Ascending aorta (tissue), 2 donors: ENCODE measurements at regions not wholly inside any gene's neighbourhood (a gene's known extent, or its start where the extent isn't known, plus 50 kb on each side); places are given as distances from the start of the nearest gene placed in this dataset.

Experiments used
- DNase-seq, 2 donors: peaks; one replicate each; pipeline ENCODE4 v3.0.0-alpha.2; 2019; ENCODE audit warnings: low spot score in 2 of 2
- H3K27ac ChIP-seq, 2 donors: fragments of 200-600 bp; sonication (generic); one replicate each; pipeline ENCODE4 v1.5.1; 2016 to 2017; ENCODE audit warnings: mild to moderate bottlenecking in 1 of 2
- H3K27me3 ChIP-seq: fragments of 200-600 bp; sonication (generic); one replicate; pipeline ENCODE4 v1.5.1; 2017
- H3K36me3 ChIP-seq, 2 donors: fragments of 200-600 bp; sonication (generic); one replicate each; pipeline ENCODE4 v1.5.1; 2016
- H3K4me1 ChIP-seq, 2 donors: fragments of 200-600 bp; sonication (generic); one replicate each; pipeline ENCODE4 v1.5.1; 2016 to 2017; ENCODE audit warnings: mild to moderate bottlenecking in 1 of 2
- H3K4me3 ChIP-seq, 2 donors: fragments of 200-600 bp; sonication (generic); one replicate each; pipeline ENCODE4 v1.5.1; 2016 to 2017; ENCODE audit warnings: mild to moderate bottlenecking in 1 of 2
- H3K9me3 ChIP-seq, 2 donors: fragments of 200-600 bp; sonication (generic); one replicate each; pipeline ENCODE4 v1.5.1; 2016
- CTCF ChIP-seq, 3 experiments: fragments of 200-600 bp in 2 of 3; fragments of 450-650 bp in 1 of 3; sonication (generic) in 2 of 3; IDR thresholded peaks; one replicate each; pipeline ENCODE4 v1.5.1; 2016 to 2019; ENCODE audit warnings: antibody characterized with exemption in 3 of 3, mild to moderate bottlenecking in 1 of 3, moderate library complexity in 1 of 3
- intact Hi-C: fragments of 100-400 bp; cut with DNase I; formaldehyde crosslinking; loops from one replicate; pipeline ENCODE4 v1.15.1; 2023

GRCh38 chr2:217026161-217026560 lies 166.3 kb upstream of the TNP1 start:
- intact Hi-C loops, result no loop called here
- no peaks in the 10 kb centered on the region for H3K27me3 ChIP-seq
- no peak for DNase-seq
- H3K36me3 ChIP-seq, result no peaks in the 10 kb centered on the region
- TF ChIP-seq CTCF (IDR thresholded peaks at IDR 0.05), result no peak
- H3K4me3 ChIP-seq, result no peak overlapping the region
- H3K9me3 ChIP-seq, result no peaks in the 10 kb centered on the region
- H3K27ac ChIP-seq, result no peak overlapping the region
- no peaks in the 10 kb centered on the region for H3K4me1 ChIP-seq

- Histone ChIP-seq H3K4me3 (no peak overlapping the region), H3K9me3 (no peaks in the 10 kb centered on the region), H3K27ac (no peak overlapping the region), H3K27me3 (no peaks in the 10 kb centered on the region), H3K4me1 (no peaks in the 10 kb centered on the region), H3K36me3 (no peaks in the 10 kb centered on the region)
- no peak for DNase-seq
- no peak for TF ChIP-seq CTCF (IDR thresholded peaks at IDR 0.05)
- intact Hi-C loops, result no loop called here
These were observed 163.7 kb upstream of the TNP1 start for GRCh38 chr2:217023611-217024010.

- no peak overlapping the region for H3K27ac ChIP-seq
- peaks cover 0 to 10% of the 10 kb centered on the region in 2 donors for H3K4me1 ChIP-seq
- no peak for TF ChIP-seq CTCF (IDR thresholded peaks at IDR 0.05)
- no peaks in the 10 kb centered on the region for H3K9me3 ChIP-seq
- no peak overlapping the region for H3K4me3 ChIP-seq
- intact Hi-C loops, result loop anchor here (2.0 kb wide), 1 partner anchor 41 kb away; no protein-coding TSS in a partner anchor
- DNase-seq, result no peak
- no peaks in the 10 kb centered on the region for H3K27me3 ChIP-seq
- H3K36me3 ChIP-seq, result no peaks in the 10 kb centered on the region
These were observed 157.8 kb upstream of the TNP1 start for GRCh38 chr2:217017456-217018252.

- Histone ChIP-seq H3K4me1 (peaks cover 0 to 10% of the 10 kb centered on the region in 2 donors), H3K36me3 (no peaks in the 10 kb centered on the region), H3K4me3 (no peak overlapping the region), H3K27me3 (no peaks in the 10 kb centered on the region), H3K27ac (no peak overlapping the region), H3K9me3 (no peaks in the 10 kb centered on the region)
- no peak for DNase-seq
- no peak for TF ChIP-seq CTCF (IDR thresholded peaks at IDR 0.05)
- intact Hi-C loops, result loop anchor here (2.0 kb wide), 1 partner anchor 42 kb away; no protein-coding TSS in a partner anchor
These were observed 157.0 kb upstream of the TNP1 start for GRCh38 chr2:217016796-217017419.

GRCh38 chr2:217014328-217015105 lies 154.7 kb upstream of the TNP1 start:
- H3K4me1 ChIP-seq, result peaks cover 0 to 10% of the 10 kb centered on the region in 2 donors
- H3K27ac ChIP-seq, result no peak overlapping the region
- no peak for TF ChIP-seq CTCF (IDR thresholded peaks at IDR 0.05)
- no peaks in the 10 kb centered on the region for H3K36me3 ChIP-seq
- no peaks in the 10 kb centered on the region for H3K27me3 ChIP-seq
- no peak for DNase-seq
- H3K4me3 ChIP-seq, result no peak overlapping the region
- intact Hi-C loops, result no loop called here
- no peaks in the 10 kb centered on the region for H3K9me3 ChIP-seq
